Neural progenitor cell (in vitro differentiated cells): ENCODE measurements at regions not wholly inside any gene's neighbourhood (a gene's known extent, or its start where the extent isn't known, plus 50 kb on each side); places are given as distances from the start of the nearest gene placed in this dataset.

Experiments used
- CTCF ChIP-seq: fragments of 200-600 bp; sonication (generic); IDR thresholded peaks from 2 replicates; pipeline ENCODE4 v1.5.1; 2017; ENCODE audit warnings: antibody characterized with exemption, mild to moderate bottlenecking
- EZH2 ChIP-seq: fragments of 200-600 bp; sonication (generic); IDR thresholded peaks from 2 replicates; pipeline ENCODE4 v1.6.1; 2017; ENCODE audit warnings: antibody characterized with exemption, mild to moderate bottlenecking, moderate library complexity
- EZH2phosphoT487 ChIP-seq: fragments of 200-600 bp; sonication (generic); IDR thresholded peaks from 2 replicates; pipeline ENCODE4 v1.6.1; 2017; ENCODE audit warnings: antibody characterized with exemption

GRCh38 chr15:100781061-100781960 is 98.3 kb upstream of the ALDH1A3 start:
- TF ChIP-seq CTCF (no peak), EZH2 (no peak), EZH2phosphoT487 (no peak)
